ENCODE measurements at regions not wholly inside any gene's neighbourhood (a gene's known extent, or its start where the extent isn't known, plus 50 kb on each side); places are given as distances from the start of the nearest gene placed in this dataset.

- DNase-seq, result no peak
Measured at GRCh38 chr6:140857739-140858380, 1274.9 kb upstream of the GJE1 start.

- DNase-seq, result no peak
Measured at GRCh38 chr6:140855520-140855919, 1277.2 kb upstream of the GJE1 start.

- DNase-seq, result no peak
Measured at GRCh38 chr6:140854318-140854717, 1278.4 kb upstream of the GJE1 start.

GRCh38 chr6:140850438-140850837 lies 1282.3 kb upstream of the GJE1 start:
- DNase-seq, result no peak

- no peak for DNase-seq
Measured at GRCh38 chr6:140849456-140849855, 1283.3 kb upstream of the GJE1 start.

- no peak for DNase-seq
Measured at GRCh38 chr6:140847262-140847645, 1285.5 kb upstream of the GJE1 start.

GRCh38 chr6:140846503-140847261 lies 1286.0 kb upstream of the GJE1 start:
- DNase-seq, result no peak

GRCh38 chr6:140845701-140846100 lies 1287.0 kb upstream of the GJE1 start:
- no peak for DNase-seq

GRCh38 chr6:140844167-140844566 lies 1288.6 kb upstream of the GJE1 start:
- no peak for DNase-seq

- DNase-seq, result no peak
Measured at GRCh38 chr6:140833408-140833807, 1299.3 kb upstream of the GJE1 start.

- no peak for DNase-seq
Measured at GRCh38 chr6:140830666-140831065, 1302.1 kb upstream of the GJE1 start.

- DNase-seq, result no peak
Measured at GRCh38 chr6:140828856-140829255, 1303.9 kb upstream of the GJE1 start.

GRCh38 chr6:140827593-140827992 lies 1305.1 kb upstream of the GJE1 start:
- DNase-seq, result no peak

GRCh38 chr6:140825731-140826130 lies 1307.0 kb upstream of the GJE1 start:
- DNase-seq, result no peak

- DNase-seq, result no peak
Measured at GRCh38 chr6:140824595-140824994, 1308.1 kb upstream of the GJE1 start.

GRCh38 chr6:140821196-140821595 lies 1311.5 kb upstream of the GJE1 start:
- DNase-seq, result no peak

GRCh38 chr6:140817176-140817575 lies 1315.5 kb upstream of the GJE1 start:
- DNase-seq, result no peak

- no peak for DNase-seq
Measured at GRCh38 chr6:140816681-140817080, 1316.0 kb upstream of the GJE1 start.

GRCh38 chr6:140812636-140813035 lies 1320.1 kb upstream of the GJE1 start:
- DNase-seq, result no peak

GRCh38 chr6:140811642-140812041 lies 1321.1 kb upstream of the GJE1 start:
- DNase-seq, result no peak

- DNase-seq, result peak; percentile 64
Measured at GRCh38 chr6:140809694-140810101, 1323.0 kb upstream of the GJE1 start.

GRCh38 chr6:140806431-140806830 lies 1326.3 kb upstream of the GJE1 start:
- DNase-seq, result no peak

GRCh38 chr6:140794544-140794943 lies 1338.2 kb upstream of the GJE1 start:
- DNase-seq, result no peak

- DNase-seq, result no peak
Measured at GRCh38 chr6:140790109-140790508, 1342.6 kb upstream of the GJE1 start.

GRCh38 chr6:140789466-140789865 lies 1343.3 kb upstream of the GJE1 start:
- DNase-seq, result no peak
